RKO (cell line): ENCODE measurements at regions not wholly inside any gene's neighbourhood (a gene's known extent, or its start where the extent isn't known, plus 50 kb on each side); places are given as distances from the start of the nearest gene placed in this dataset.
"Not testable (repeated sequence)": the region's sequence is repeated elsewhere in the genome, so short reads cannot be mapped to it uniquely, and the experiment has no call there.

Experiments used
- DNase-seq: peaks from one replicate; pipeline ENCODE4 v3.0.0-alpha.2; 2016; ENCODE audit warnings: low spot score

DNA sequence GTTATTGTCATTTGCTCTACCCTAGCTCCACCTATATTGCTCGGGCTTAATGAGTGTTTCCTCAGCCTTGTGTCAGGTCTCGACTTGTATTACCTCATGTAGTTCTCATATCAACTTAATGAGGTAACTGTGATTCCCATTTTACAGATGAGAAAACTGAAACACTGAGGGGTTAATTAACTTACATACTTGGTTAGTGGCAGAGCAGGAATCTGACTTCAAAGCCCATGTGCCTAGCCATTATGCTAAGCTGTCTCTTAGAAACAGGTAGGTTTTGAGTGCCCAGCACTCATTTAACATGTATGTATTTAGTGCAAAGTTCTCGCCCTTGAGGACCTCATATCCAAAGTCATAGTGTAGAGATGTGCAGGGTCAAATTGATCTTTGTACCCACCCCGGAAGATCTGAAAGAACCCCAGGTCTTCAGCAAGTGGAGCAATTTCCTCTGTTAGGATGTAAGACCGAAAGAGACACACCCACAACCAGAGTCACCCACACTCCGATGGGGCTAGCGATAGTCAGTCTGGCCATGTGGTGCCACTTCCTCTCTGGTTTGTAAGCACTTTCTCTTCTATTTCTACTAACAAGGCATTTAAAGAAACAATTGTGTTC lies 121.0 kb upstream of the SLC39A10 start:
- no peak for DNase-seq

DNA sequence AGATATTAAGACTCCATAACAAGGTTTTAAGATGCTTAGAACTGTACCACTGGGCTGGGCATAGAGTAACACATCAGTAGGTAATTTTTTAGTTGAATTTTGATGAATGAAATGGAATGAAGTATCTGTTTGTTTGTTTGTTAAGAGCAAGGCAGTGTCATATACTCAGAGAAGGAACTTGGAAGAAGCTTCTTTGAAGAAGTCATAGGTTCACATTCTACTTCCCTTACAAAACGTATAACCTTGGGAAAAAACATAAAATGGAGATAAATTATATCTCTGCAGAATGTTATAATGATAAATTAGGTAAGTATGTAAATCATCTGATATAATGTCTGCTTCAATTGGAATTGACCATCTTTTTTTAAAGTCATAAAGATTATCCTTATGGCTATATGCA lies 122.1 kb upstream of the SLC39A10 start:
- DNase-seq = no peak

DNA sequence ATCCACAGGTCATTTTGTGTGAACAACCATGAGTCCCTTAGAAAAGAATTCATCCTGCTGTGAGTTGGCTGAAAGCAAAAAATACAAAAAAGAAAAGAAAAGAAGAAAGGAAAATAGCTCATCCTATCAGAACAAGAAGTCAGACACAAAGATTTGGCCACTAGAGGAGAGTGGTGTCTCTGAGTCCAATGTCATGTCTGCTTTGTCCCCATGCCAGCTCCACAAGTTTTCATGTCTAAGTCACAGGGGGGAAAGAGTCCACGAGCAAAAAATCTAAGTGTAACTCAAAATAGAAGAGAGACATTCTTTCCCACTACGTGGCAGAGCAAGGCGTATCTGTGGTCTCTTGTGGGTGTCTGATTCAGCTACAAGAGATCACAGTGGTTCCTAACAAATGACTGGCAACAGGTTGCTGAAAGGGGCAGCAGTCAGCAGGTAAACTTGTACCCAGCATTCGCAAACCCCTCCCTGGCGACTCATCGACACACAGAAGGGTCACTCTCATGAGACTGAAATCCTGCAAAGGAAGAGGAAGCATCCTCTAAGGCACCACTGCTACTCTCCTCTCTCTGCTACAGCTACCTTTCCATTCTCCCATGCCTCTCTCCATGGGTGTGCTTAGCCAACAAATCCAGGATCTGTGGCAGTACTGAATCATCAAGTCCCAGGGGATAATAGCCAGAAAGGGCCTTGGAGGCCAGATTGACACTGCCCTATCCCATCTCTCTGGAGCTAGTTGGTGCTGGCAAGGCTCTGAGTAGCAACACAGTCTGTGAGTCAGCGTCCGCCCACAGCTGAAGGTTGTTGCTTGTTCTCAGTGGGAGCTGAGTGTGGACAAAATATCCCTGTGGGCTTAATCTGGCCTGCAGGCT lies 123.0 kb upstream of the SLC39A10 start:
- peak; percentile 52 for DNase-seq

DNA sequence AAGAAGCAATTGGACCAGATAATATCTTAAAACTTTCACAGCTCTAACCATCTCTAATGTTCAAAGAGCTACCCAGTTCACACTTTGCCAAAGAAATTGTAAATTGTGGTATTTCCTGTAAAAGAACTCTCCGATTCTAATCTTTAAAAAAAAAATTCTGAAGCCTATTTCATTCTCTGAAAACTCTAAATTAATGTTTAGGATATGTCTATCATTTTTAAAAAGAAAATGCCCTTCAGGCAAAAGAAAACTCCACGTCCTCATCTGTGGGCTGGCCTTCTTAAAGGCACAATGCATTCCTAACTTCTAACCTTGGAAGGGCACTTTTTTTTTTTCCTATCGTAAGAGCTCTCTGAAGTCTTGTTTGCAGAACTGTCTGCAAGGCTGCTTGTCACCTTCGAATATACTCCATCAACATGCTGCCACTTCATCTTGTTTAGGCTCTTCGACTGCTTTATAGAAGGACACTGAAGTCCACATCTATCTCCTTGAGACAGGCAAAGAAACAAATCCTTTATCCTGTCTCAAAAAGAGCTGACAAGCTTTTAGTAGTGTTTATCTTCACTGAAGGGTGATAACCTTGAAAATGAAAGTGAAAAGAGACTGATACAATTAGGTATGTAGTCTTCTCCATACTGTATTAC lies 124.3 kb upstream of the SLC39A10 start:
- no peak for DNase-seq

DNA sequence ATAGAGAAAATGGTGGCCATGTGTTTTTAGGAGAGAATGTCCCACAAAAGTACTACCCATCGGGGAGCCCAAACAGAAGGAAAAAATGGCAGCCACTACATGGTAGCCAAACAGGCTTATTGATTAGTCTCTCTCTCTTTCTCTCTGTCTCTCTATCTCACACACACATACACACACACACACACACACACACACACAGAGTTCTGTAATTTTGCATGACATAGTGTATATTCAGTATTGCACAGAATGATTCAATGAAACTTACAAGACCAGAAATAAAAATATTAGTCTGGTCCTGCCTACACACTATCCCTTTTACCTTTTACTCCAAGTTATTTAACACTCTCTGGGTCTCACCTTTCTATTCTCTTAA lies 124.8 kb upstream of the SLC39A10 start:
- no peak for DNase-seq

DNA sequence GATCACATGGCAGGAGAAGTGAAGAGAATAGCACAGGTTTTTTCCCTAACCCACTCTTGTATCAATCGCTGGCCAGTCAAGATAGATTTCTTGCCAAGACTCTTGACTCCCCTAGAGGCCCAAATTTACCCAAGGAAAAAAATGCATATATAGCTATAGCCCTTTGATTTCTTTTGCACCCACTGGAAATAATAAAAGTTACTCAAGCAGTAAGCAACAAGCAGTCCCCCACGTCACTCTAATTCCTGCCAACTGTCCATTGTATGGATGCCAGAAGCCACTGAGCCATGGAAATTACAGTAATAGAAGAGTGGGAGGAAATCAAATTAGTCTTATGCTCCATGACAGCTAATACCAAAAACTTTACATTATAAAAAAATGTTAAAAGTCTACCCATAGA lies 125.3 kb upstream of the SLC39A10 start:
- no peak for DNase-seq

DNA sequence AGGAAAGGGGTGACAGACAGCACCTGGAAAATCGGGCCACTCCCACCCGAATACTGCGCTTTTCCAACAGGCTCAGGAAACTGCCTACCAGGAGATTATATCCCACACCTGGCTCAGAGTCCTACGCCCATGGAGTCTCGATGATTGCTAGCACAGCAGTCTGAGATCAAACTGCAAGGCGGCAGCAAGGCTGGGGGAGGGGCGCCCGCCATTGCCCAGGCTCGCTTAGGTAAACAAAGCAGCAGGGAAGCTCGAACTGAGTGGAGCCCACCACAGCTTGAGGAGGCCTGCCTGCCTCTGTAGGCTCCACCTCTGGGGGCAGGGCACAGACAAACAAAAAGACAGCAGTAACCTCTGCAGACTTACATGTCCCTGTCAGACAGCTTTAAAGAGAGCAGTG lies 133.8 kb upstream of the SLC39A10 start:
- not testable (repeated sequence) for DNase-seq

DNA sequence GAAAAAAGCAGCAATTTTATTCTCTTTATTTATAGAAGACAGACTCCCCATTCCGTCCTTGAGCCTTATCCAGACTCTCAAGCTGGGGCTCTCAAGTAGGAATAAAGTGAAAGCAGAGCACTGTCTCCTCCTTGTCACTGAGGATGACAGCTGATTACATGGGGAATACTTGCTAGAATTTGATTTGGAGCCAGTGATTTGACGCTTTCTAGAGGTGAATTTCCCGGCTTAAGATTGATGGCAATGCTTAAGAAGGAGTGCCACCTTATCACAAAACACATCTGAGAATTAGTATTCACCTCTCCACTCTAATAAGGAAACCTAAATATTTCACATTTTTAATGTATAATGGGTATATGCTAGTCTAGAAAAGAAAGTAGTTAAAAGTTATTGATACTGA lies 135.4 kb upstream of the SLC39A10 start:
- no peak for DNase-seq

DNA sequence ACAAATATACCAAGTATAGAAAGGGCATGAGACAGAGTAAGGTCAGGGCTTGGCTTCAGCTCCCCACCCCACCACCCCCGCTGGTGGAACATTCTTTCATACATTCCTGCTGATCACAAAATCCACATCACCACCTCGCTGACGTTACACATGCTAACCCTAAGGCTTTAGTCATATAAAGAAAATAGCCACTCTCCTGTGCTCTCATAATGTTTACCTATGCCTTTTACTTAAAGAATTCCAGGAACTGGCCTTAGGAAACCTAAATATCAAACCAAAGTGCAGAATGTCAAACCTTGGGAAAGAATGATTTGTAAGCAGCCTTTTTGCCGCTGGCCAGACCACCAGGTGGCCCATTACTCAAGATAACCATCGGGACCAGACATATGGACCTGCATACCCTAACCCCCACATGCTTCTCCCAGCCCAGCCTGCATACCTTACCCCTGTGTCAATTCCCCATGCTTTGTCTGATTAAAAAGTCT lies 136.3 kb upstream of the SLC39A10 start:
- no peak for DNase-seq

DNA sequence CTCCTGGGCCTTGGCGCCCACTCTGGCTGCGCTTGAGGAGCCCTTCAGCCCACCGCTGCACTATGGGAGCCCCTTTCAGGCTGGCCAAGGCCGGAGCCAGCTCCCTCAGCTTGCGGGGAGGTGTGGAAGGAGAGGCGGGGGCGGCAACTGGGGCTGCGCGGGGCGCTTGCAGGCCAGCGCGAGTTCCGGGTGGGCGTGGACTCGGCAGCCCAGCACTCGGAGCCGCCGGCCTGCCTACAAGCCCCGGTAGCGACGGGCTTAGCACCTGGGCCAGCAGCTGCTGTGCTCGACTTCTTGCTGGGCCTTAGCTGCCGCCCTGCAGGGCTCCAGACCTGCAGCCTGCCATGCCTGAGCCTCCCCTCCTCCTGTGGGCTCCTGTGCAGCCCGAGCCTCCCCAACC lies 141.5 kb upstream of the SLC39A10 start:
- DNase-seq = no peak

DNA sequence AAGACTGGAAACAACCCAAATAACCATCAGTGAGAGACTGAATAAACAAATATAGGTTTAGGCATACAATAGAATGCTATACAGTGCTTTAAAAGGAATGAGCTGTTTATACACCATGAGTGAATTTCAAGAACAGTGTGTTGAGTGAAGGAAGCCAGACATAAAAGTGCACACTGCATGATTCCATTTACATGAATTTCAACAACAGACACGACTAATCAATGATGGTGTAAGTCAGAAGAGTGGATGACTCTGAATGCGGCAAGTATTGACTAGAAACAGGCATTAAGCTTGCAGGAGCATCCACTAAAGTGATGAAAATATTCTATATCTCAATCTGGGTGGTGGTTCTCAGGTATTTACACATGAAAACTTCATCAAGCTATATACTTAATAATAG lies 142.7 kb upstream of the SLC39A10 start:
- no peak for DNase-seq

DNA sequence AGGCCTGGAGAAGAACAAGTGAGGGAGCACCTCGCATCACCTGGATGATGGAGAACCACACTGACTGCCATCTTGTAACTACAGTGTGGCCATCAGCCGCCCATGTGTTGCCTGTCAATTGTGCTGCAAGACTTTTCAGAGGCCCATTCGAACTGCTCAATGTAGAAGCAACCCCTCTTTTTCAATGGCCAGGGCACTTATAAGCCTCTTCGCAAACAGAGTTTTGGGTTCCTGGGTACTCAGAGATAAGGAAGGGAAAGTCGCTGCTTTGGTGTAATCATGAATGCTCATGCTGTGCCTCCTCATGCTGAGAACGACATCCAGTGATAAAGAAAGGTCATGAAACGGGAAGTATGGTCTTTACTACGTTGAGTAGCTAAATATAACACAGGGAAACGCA lies 143.9 kb upstream of the SLC39A10 start:
- no peak for DNase-seq

DNA sequence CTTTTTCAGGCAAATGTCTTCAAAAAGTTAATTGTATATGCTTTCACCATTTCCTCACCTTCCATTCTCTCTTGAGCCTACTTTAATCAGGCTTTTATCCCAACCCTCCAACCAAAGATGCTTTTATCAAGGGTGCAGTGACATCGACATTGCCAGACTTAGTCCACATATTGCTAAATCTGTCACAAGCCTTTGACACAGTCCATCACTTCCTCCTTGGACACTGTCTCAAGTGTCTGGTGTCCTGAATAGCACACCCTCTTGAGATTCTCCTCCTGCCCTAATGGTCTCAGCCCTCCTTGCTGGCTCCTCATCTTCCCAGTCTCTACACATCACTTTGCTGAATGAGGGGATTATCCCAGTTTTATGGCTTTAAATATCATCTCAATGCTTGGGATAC lies 147.5 kb upstream of the SLC39A10 start:
- no peak for DNase-seq

DNA sequence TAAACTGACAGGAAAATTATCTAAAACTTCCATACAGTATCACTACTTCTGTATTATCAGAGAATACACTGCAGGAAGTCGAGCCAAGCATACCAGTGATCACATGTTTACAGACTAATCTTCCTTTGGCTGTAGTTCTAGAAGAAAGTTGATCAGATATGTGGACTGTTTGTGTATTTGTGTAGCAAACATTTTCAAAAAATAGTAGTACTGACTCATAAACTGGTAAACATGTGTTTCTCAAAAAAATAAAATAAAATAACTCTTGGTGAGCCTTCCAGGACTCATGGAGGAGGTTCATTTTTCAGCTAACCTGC lies 148.9 kb upstream of the SLC39A10 start:
- DNase-seq = no peak

DNA sequence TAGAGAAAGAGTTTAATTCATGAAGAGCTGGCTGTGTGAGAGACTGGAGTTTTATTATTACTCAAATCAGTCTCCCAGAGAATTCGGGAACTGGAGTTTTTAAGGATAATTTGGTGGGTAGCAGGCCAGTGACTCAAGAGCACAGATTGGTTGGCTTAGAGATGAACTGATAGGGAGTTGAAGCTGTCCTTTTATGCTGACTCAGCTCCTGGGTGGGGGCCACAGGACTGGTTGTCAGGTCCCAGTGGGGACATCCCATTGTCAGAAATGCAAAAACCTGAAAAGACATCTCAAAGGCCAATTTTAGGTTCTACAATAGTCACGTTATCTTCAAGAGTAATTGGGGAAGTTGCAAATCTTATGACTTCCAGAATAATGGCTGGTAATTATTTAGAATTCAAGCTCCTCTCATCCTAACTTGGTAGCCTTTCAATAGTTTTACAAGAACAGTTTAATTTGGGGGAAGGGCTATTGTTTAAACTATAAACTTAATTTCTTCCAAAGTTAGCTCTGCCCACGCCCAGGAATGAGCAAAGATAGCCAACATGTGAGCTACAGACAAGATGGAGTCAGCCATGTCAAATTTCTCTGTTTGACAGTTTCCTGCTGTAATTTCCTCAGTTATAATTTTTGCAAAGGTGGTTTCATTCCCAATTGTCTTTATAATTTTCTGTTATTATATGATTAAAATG lies 149.4 kb upstream of the SLC39A10 start:
- DNase-seq = no peak

DNA sequence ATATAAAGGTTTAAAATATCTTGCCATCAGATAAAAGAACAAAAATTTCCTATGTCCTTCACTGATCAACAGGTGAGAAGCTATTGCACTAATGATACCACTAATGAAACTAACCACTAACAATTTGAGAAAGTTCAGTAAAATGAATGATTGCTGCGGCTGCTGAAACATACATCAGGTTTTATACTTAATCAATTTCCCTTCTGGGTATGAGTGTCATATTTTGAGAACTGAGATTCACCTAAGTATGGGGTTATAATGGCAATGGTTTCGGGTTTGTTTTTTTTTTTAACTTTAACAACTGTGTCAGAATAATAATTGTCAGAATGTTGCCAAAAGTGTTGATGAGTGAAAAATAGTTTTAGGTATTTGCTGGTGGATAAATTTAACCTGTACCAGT lies 151.3 kb upstream of the SLC39A10 start:
- DNase-seq = no peak

DNA sequence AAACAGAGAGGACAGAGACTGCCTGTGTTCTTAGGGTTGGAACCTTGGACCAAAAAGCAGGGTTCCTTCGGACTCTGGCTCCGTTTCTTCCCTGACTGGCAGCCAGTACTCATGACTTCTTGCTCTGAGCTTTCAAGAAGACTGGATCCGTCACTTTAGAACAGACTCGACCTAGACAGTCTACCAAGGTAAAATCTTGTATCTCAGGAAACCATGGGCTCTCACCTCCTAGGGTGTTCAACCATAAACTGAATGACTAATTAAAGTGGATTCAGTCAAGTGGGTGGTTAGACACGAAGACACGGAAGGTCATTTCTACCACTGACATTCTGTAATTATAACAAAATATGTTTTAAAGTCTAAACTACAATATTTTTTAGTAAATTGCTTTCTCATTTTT lies 153.8 kb upstream of the SLC39A10 start:
- no peak for DNase-seq

DNA sequence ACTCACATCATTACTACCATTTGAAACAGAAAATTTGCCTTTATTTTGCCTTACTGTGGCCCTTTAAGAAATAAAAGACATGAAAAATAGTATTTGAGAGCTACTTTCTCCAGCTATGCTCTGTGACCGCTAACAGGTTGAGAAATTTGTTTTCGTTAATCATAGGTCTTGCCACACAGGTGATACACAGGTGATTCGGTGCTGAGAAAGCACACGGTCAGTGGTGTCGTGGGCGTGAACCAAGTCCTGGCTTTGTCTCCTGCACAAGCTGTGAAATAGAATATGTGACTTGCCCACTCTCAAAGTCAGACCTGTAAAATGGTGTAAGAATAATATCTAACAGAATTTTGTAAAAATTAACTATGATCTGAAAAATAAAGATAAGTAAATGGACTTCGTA lies 155.3 kb upstream of the SLC39A10 start:
- no peak for DNase-seq

DNA sequence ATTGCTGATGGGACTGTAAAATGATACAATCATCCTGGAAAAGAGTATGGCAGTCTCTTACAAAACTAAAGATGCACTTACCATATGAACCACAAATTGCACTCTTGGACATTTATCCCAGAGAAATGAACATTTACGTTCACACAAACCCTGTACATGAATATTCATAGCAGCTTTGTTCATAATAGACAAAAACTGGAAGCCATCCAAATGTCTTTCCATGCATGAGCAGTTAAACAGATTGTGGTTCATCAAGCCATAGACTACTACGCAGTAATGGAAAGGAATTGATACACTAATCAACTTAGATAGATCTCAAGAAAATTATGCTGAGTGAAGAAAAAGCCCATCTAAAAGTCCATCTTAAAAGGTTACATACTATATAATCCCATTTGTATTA lies 156.1 kb upstream of the SLC39A10 start:
- no peak for DNase-seq

DNA sequence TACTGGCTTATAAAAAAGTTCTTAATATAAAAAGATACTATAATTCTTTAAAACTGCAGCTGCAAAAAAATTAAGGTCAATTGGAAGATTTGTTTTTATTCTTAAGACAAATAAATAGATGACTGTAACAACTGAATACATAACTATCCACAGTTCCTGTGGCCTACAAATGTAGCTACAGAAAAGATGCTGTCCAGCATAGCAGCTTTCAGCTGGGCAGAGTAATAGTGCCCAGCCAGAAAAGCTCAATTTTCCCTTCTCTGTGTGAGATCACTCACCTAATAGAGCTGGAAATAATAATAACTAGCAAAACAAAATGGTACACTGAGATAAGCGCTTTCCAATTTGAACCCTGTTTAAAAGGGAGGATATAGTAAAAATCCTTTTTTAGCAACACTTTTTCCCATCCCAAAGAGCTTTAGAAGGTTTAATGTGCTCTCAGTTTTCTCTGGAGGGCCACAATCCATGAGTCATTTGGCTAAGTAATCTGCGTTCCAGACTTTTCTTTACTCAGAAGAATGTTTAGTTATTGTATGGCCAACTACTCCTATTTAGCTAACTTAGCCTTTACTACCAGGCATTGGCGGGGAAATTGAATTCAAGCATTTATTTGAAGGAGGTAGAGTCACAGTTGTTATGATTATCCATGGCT lies 158.1 kb upstream of the SLC39A10 start:
- no peak for DNase-seq

DNA sequence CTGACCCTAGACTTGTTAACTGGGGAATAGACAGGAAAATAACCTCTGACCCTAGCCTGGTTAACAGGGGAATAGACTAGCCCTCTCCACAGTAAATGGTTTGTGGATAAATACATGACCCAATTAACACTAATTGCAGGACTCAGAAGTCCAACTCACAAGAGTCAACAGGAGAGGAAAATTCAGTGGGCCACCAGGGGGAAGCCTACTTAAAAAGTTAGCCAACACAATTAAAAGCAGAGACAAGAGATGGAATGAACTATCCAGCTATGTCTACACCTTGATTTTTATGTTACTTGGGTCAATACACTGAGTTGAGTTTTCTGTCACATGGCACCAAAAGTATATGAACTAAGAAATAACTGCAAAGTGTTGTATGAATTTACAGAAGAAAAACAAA lies 158.8 kb upstream of the SLC39A10 start:
- peak; percentile 47 for DNase-seq

DNA sequence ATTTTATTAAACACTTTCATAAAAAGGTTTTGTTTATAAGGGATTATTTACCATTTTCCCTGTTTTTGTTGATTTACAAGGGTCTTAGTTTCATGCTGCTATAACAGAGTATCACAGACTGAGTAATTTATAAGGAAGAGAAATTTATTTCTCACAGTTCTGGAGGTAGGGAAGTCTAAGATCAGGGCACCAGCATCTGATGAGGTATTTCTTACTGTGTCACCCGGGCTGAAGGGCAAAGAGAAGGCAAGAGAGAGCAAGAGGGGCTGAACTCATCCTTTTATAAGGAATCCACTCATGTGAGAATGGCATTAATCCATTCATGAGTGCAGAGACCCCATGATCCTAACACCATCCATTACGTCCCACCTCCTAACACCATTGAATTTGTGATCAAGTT lies 160.0 kb upstream of the SLC39A10 start:
- no peak for DNase-seq
